ENCODE measurements at regions not wholly inside any gene's neighbourhood (a gene's known extent, or its start where the extent isn't known, plus 50 kb on each side); places are given as distances from the start of the nearest gene placed in this dataset.

DNA sequence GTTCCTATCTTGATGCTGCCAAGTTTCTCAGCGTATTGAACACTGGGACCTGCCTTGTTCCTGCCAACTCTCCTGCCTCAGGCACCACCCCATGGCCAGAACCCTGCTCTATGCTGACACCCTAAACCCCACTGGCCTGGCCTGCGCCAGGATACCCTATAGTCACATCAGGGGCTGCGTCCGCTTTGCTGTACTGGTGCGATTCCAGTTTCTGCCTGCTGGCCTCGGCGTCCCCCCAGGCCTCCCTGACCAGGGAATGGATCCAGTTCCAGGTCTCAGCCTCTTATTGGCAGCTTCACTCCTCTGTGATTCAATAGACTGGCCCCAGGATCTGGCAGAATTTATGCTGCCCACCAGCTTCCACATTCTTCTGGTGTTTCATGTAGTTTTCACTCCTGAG, 55.0 kb downstream of the GPR6 start:
- DNase-seq: no peak

DNA sequence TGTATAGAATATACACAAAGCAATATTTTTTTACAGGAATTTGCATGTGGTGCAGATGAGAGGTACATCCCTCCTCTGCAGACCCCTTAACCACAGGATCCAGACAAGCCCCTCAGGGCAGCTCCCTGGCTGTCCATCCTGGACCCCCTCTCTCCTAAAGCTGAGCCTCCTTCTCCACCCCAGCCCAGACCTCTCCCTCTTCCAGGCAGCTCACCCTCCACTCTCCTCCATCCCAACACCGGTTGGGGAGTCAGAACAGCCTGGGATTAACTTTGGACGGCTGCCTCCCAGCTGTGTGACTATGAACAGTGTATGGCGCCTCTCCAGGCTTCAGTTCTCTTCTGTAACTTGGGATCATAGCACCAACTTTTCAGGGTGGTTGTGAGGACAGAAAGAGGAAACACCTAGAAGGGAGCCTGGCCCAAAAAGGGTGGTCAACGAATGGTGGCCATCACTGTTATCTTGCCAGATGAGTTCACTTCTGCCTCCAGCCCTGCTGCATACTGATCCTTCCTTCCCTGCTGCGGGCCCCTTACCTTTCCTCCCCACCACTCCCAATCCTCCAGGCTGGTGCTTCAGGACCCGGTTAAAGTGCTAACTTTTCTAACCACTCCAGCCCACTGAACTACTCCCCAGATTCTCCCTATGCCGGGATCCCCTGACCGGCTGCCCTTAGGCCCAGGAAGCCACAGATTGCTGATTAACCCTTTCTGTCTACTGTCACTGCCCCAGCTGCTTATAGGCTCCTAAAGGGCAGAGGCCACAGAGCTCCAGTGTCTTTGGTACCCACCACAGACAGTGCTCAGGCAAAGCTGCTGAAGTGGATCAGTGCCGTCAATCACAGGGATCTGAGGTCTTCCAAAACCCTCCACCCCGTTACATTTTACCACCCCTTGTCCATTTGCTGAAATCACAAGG, 55.9 kb downstream of the GPR6 start:
- no peak for DNase-seq

- no peak for DNase-seq
Measured at GRCh38 chr6:110034667-110035036, 56.5 kb downstream of the GPR6 start.

DNA sequence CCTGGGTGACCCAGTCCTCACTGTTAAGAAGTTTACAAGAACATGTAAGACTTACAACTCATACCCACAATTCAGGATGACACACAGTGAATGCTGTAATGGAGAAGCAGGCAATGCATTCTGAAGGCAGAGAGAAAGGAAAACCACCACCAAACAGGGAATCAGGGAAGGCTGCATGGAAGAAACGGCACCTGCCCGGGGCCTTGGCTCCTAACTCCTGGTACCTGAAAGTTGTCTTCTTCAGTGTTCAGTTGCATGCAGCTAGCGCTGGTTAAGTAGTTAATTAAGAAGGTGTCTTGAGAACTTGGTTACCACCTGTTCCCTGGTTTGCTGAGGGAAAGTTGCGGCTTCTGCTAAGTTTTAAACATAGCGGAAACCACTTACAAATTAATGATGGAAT, 57.2 kb downstream of the GPR6 start:
- no peak for DNase-seq

DNA sequence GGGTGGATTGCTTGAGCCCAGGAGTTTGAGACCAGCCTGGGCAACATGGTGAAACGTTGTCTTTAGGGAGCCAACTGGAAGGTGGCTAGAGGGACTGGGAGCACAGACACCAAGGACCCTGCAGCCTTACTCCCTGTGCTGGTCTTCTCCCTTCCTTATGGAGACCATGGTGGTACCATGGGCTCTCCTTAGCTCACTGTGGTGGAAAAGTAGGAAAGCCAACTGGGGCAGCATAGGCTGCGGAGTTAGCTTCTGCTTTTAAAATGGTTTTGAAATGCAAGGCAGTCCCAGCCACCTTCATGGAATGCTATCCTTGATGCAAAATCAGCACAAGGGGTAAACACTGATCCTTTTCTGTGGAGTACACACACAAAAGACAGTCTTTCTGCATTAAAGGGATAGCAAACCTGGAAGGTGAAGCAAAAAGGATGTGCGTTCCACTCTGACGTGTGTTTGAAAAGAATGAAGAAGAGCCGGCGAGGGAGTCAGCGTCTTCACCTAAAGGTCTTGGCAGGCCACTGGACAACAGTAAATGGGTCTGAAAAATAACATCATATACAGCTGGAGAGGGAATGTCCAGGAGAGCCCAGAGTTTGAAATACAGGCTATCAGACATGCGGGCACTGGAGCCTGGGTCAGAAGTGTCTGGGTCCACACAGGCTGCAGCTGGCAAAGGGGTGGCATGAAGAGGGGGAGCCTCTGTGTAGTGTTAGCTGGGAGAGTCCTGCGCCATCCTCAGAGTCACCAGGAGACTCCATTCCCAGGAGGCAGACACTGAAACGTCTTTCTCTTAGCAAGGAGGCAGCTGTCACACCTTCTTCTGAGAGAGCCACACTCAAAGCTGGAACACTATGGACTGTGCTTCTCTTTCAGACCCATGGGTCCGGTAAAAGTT, 58.5 kb downstream of the GPR6 start:
- DNase-seq: no peak

DNA sequence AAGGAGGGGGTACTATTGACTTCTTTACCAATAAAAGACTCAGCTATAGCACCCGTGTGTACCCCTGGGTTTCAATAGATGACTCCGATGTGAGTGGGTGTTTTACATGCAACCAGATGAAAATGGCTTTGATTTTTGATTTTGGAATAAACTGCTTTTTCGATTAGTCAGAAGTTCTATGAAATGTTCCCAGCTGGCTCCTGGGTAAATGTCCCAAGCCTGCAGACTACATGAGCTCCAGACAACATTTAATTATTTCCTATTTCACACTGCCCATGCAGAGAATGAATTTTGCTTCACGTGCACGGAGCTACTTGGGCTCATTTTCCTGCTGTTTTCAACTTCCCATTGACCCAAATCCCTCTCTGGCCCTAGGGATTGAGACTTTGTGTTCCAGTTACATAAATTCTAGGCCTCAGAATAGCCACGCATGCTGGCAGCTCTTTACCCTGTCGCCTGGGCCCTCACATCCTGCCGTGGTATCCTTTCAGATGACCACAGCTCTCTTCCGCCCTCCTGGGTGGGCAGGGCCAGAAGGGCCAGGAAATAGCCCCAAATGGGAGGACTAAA, 59.7 kb downstream of the GPR6 start:
- no peak for DNase-seq

- peak; percentile 66 for DNase-seq
Measured at GRCh38 chr6:110039364-110039980, 61.4 kb downstream of the GPR6 start.

DNA sequence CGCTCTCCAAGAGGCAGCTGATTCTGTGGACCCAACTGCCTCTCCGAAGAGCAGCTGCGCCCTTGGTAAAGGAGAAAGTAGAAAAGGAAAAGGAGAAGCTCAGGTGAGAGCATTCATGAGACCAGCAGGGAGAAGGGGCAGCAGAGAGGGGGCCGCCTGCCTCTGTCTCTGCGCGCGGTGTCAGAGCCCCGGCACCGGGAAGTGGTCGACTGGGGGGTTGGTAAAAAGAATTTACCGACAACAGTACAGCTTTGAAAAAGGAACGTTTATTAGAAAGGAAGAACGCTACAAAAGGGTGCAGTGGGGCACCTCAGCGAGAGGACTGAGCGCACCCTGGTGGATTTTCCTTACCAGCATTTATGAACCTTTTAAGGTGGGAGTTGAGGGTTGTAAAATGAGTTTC, 61.9 kb downstream of the GPR6 start:
- DNase-seq: no peak

- DNase-seq: no peak
Measured at GRCh38 chr6:110040716-110041115, 62.6 kb downstream of the GPR6 start.

DNA sequence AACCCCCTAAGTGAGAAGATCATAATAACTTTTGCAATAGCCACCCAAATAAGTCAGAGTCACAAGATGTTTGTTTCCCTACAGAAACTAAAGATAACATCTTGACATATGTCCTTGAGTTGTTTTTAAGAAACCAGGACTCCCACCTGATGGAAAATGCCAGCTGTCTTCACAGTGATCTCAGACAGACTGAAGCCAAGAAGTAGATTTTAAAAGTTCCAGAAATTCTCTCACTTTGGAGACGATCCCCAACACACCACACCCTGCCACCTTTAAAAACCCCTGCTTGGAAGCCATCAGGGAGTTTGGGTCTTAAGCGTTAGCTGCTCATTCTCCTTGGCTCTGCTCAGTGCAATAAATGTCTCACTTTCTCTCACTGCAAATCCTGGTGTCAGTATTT, 63.0 kb downstream of the GPR6 start:
- DNase-seq: no peak

- DNase-seq: no peak
Measured at GRCh38 chr6:110041830-110042229, 63.7 kb downstream of the GPR6 start.

GRCh38 chr6:110042670-110043296, 64.7 kb downstream of the GPR6 start:
- no peak for DNase-seq

DNA sequence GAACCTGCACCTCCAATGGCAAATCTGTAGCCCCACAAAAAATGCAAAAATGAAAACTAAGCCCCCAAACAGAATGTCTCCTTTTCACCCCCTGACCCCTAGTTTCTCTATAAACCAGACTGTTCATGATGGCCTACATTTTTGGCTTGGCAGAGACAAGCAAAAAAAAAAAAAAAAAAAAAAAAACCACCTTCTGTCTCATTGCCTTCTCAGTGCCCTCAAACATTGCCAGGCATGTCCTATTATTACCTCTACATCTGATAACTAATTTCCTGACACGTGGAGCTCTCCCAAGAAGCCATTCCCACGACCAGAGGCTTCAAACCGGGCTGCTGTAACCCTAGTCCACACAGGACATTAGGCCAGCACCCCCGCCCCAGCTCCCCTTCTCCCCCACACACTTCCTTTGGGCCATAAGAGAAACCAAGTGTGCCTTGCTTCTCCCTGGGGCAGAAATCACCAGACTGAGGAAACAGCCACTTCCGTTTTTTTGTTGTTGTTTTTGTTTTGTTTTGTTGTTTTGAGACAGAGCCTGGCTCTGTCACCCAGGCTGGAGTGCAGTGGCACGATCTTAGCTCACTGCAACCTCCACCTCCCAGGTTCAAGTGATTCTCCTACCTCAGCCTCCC, 65.4 kb downstream of the GPR6 start:
- no peak for DNase-seq

- no peak for DNase-seq
Measured at GRCh38 chr6:110044096-110044495, 66.0 kb downstream of the GPR6 start.

GRCh38 chr6:110044622-110045021, 66.5 kb downstream of the GPR6 start:
- DNase-seq: no peak

DNA sequence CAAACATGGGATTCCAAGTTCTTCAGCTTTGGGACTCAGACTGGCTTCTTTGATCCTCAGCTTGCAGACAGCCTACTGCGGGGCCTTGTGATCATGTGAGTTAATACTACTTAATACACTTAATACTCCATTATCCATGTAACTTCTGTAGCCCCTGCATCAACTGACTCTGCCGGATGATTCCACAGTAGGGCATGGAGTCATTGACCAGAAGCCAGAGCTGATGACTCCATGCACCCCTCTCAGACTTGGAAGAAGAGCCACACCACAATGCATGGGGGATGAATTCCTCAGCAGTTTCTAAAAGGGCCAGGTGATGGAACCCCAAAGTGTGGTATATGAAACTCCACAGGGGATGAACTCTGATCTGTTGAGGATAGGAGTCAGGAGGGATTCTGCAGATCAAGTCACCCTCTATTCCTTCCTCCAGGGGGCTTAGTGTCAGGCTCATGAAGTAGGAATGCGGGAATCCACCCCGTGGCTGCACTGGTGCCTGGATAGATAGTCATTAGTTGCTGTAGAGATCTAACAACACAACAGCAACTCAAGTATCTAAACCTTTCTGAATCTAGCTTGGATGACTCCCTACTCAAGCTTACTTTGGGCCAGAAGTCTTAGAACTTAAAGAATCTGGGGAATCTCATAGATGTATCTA, 70.2 kb downstream of the GPR6 start:
- no peak for DNase-seq

DNA sequence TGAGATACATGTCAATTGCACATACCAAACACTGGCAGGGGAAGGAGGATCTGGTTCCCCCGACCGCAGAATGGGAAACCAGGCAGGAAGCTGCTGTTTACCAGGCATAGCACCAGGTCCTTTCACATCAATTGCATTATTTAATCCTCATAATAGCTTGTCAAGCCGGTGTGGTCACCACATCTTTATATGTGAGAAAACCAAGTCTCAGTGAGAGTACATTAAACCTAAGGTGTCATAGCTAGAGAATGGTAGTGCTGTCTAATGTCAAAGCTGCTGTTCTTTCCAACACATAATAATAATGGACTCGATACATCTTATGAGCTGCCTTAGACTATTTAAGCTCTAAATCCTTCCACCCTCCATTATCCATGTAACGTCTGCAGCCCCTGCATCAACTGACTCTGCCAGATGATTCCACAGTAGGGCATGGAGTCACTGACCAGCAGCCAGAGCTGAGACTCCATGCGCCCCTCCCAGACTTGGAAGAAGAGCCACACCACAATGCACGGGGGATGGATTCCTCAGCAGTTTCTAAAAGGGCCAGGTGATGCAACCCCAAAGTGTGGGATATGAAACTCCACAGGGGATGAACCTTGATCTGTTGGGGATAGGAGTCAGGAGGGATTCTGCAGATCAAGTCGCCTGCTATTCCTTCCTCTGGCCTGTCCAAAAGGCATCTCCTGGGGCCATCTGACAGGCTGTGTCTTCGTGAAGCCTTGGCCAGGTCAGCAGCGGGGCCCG, 71.8 kb downstream of the GPR6 start:
- no peak for DNase-seq

Measured in NCI-H1048 (cell line).